Transverse colon (tissue), 4 donors: ENCODE measurements at regions not wholly inside any gene's neighbourhood (a gene's known extent, or its start where the extent isn't known, plus 50 kb on each side); places are given as distances from the start of the nearest gene placed in this dataset.

Source experiments
- CTCF ChIP-seq, 5 experiments: fragments of 200-600 bp in 3 of 5; fragments of 450-650 bp in 2 of 5; sonication (generic) in 3 of 5; IDR thresholded peaks; 1 replicate in 2 of 5; 2 replicates in 3 of 5; pipeline ENCODE4 v1.5.1; 2016 to 2017; ENCODE audit warnings: antibody characterized with exemption in 5 of 5, inconsistent platforms in 3 of 5, mild to moderate bottlenecking in 2 of 5, moderate library complexity in 1 of 5
- POLR2AphosphoS5 ChIP-seq, 3 donors: sonication (generic); formaldehyde crosslinking; IDR thresholded peaks; one replicate each; pipeline ENCODE4 v1.6.1; 2016; ENCODE audit warnings: antibody characterized with exemption in 3 of 3

GRCh38 chr13:81639984-81640582, 1299.2 kb upstream of the SPRY2 start:
- TF ChIP-seq POLR2AphosphoS5 (IDR thresholded peaks at IDR 0.05) (no peak), CTCF (IDR thresholded peaks at IDR 0.05) (peak in 2 of 5 experiments; percentile 10 to 45)
